Effector memory CD8-positive, alpha-beta T cell (primary cell): ENCODE measurements at regions not wholly inside any gene's neighbourhood (a gene's known extent, or its start where the extent isn't known, plus 50 kb on each side); places are given as distances from the start of the nearest gene placed in this dataset.

Experiments
- ATAC-seq: fragments of 150-1000 bp; cut with Tn5 transposase; replicated peaks from 2 replicates; pipeline ENCODE4 v1.10.0; 2021; ENCODE audit warnings: mild to moderate bottlenecking, moderate library complexity
- DNase-seq, 3 experiments: peaks; one replicate each; pipeline ENCODE4 v3.0.0; 2021
- H3K27ac Mint-ChIP-seq, 2 donors: one replicate each; pipeline ENCODE4 v1.8.0; 2022; ENCODE audit warnings: mild to moderate bottlenecking in 2 of 2, mixed read lengths in 2 of 2, moderate library complexity in 2 of 2
- H3K27me3 Mint-ChIP-seq, 2 donors: one replicate each; pipeline ENCODE4 v1.8.0; 2022; ENCODE audit warnings: mixed read lengths in 2 of 2
- H3K36me3 Mint-ChIP-seq: one replicate; pipeline ENCODE4 v1.8.0; 2022; ENCODE audit warnings: mild to moderate bottlenecking, moderate library complexity, mixed read lengths; ENCODE audit not compliant: insufficient read depth
- H3K4me1 Mint-ChIP-seq, 2 donors: one replicate each; pipeline ENCODE4 v1.8.0; 2022; ENCODE audit warnings: low read depth in 2 of 2, mixed read lengths in 2 of 2
- H3K4me3 Mint-ChIP-seq, 2 donors: one replicate each; pipeline ENCODE4 v1.8.0; 2022; ENCODE audit warnings: mild to moderate bottlenecking in 2 of 2, mixed read lengths in 2 of 2, moderate library complexity in 2 of 2
- H3K9me3 Mint-ChIP-seq, 2 donors: one replicate each; pipeline ENCODE4 v1.8.0; 2022; ENCODE audit warnings: mixed read lengths in 2 of 2

DNA sequence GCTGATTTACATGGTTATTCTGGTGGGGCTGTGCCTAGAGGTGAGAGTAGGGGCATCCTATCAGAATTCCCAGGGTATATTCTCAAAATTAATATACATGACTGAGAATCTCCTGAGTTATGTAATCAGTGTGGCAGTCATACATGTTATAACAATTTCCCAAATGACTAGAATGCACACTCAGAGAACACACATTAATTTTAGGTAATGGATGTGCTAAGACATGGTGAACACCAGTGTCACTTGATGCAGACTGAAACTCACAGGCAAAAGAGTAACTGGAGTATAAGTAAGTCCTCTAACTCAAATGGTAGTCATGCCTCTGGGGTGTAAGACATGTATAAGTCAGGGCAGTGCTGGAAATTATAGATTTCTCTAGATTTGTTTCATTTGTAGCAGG, 1198.4 kb upstream of the CITED2 start:
- no peak for ATAC-seq
- H3K9me3 Mint-ChIP-seq: no peaks in the 10 kb centered on the region
- no peak overlapping the region for H3K27ac Mint-ChIP-seq
- DNase-seq: no peak
- H3K4me1 Mint-ChIP-seq: no peaks in the 10 kb centered on the region
- H3K36me3 Mint-ChIP-seq: no peaks in the 10 kb centered on the region
- peaks cover 6 to 19% of the 10 kb centered on the region in 2 donors for H3K27me3 Mint-ChIP-seq
- no peak overlapping the region for H3K4me3 Mint-ChIP-seq

DNA sequence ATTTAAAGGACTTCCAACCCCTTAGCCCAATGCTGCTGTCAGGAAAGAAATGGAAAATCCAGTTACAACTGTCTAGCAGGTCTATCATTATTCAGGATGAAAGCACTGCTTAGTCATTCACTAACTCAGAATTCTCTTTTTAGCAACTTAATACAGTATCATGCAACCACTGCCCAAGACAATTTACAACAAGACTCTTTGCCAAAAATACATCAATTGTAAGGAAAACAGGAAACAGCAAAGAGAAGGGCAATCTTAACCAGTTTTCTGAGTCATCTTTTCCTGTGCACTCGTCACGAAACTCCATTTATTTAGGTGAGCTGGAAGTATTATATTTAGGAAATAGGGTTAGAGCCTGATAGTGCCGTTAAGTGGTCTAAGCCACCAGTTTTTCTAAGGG, 1197.7 kb upstream of the CITED2 start:
- Mint-ChIP-seq H3K4me3 (no peak overlapping the region), H3K4me1 (no peaks in the 10 kb centered on the region), H3K27ac (no peak overlapping the region), H3K9me3 (no peaks in the 10 kb centered on the region), H3K36me3 (no peaks in the 10 kb centered on the region), H3K27me3 (peaks cover 6 to 19% of the 10 kb centered on the region in 2 donors)
- ATAC-seq (no peak), DNase-seq (no peak)

DNA sequence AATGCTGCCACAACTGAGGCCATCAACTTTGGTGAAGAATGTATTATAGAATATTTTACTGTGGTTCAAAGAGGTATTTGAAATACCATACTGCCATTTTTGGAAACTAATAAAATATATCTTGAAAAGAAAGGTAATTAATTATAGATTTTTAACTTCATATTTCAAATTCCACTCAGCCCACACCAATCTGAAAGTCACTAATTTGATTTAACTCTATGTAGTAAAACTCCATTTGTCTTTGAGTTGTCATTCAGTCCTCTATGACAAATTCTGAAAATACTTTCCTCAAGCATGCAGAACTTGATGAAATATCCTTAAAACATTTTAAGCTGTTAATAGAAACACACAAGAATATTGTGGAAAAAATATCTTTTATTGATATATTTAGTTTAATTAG, 1196.7 kb upstream of the CITED2 start:
- no peak for ATAC-seq
- Mint-ChIP-seq H3K4me3 (no peak overlapping the region), H3K36me3 (no peaks in the 10 kb centered on the region), H3K27me3 (peaks cover 6 to 10% of the 10 kb centered on the region in 2 donors), H3K4me1 (no peaks in the 10 kb centered on the region), H3K9me3 (no peaks in the 10 kb centered on the region), H3K27ac (no peak overlapping the region)
- no peak for DNase-seq

DNA sequence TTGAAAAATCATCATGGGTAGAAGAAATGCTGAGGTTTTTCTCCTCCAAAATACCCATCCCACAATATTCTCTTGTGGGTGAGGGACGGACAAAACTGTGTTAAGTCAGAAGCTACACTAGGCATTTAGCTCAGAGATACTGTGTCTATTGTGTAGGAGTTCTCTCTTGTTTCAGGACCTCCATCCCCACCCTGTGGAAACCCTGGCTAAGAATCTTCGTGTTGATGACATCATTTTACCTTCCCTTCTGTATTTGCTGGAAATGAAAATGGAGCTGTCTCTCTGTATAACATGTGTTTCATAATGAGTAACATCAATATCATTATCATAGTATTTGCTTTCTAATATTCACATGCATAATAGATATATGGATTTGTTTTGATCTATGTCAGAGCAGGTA, 1193.0 kb upstream of the CITED2 start:
- Mint-ChIP-seq H3K36me3 (no peaks in the 10 kb centered on the region), H3K4me1 (no peaks in the 10 kb centered on the region), H3K4me3 (no peak overlapping the region), H3K9me3 (no peaks in the 10 kb centered on the region), H3K27me3 (peaks cover 6 to 10% of the 10 kb centered on the region in 2 donors), H3K27ac (no peak overlapping the region)
- ATAC-seq (no peak), DNase-seq (no peak)

DNA sequence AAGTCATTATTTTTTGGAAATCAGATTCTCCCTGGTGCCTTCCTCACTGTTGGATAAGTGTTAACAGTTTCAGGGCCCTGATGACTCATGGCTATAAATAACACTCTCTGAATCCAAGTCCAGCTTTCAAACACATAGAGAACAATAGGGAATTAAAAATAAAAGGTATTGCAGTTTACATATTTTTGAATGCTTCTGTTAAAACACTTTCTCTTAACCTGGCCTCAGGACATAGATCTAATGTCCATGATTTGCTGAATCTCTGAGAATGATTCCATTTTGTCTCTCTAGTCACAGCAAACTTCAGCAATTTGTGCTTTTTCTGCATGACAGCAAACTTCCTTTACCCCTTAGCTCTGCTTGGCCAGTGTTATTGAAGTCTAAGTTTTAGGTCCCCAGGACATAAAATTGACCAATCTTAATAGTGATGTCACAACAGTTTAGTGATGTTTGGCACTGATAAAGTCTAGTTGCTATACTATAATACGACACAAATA, 1192.4 kb upstream of the CITED2 start:
- DNase-seq (no peak), ATAC-seq (no peak)
- Mint-ChIP-seq H3K4me1 (no peaks in the 10 kb centered on the region), H3K27me3 (peaks cover 6 to 10% of the 10 kb centered on the region in 2 donors), H3K4me3 (no peak overlapping the region), H3K27ac (no peak overlapping the region), H3K9me3 (no peaks in the 10 kb centered on the region), H3K36me3 (no peaks in the 10 kb centered on the region)

DNA sequence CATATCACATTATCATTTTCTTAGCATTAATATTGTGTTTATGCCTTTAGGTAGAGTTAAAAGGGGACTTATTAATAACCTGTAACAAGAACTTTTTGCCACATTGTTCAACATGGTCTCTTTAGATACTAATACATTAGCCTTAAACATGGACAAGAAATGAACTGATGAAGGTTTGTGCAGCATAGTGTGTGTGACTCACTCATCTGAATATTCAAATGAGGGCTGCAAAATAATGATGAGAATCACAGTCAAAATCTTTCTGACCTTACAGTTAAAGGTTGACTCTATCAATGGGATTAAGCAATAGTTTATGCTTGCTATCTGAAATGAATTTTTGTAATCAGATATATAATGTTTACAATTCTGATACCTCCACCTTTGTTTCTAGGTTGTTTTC, 1189.3 kb upstream of the CITED2 start:
- Mint-ChIP-seq H3K4me3 (no peak overlapping the region), H3K27me3 (no peaks in the 10 kb centered on the region), H3K4me1 (no peaks in the 10 kb centered on the region), H3K36me3 (no peaks in the 10 kb centered on the region), H3K9me3 (no peaks in the 10 kb centered on the region), H3K27ac (no peak overlapping the region)
- ATAC-seq (no peak), DNase-seq (no peak)

DNA sequence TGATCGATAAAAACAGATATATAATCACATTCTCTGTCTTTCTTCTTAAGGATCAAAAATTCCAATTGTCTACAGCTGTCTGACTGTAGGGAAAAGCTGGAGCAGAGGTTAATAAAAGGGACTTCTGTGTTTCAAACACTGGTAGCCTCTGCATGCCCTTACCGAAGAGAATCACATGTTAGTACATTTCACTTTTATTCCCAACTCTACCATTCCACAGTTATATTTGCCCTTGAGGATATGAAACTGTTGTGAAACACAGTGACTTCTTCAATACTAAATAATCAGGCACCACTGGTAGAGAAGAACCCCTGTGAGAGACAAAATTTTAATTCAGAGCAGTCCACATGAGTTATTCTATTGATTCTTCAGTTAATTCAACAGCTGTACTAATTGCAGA, 1187.3 kb upstream of the CITED2 start:
- Mint-ChIP-seq H3K4me1 (no peaks in the 10 kb centered on the region), H3K9me3 (no peaks in the 10 kb centered on the region), H3K4me3 (no peak overlapping the region), H3K27ac (no peak overlapping the region), H3K36me3 (no peaks in the 10 kb centered on the region), H3K27me3 (no peaks in the 10 kb centered on the region)
- no peak for ATAC-seq
- no peak for DNase-seq

DNA sequence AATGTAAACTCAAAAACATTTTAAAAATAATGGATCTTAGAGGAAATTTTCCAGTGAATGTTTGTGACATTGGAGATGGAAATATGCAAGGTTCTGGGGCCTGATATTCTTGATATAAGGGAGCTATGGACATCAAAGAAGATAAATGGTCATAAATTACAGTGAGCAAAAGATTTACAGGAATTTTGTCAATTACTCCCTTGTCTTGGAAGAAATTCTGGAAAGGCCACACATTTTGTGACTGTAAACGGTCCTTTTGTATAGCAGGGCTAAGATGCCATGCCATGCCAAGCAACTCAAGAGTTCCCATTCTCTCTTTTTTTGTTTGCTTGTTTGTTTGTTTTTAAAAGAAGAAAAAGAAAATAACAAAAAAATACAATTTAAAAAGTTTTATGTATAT, 1186.2 kb upstream of the CITED2 start:
- no peaks in the 10 kb centered on the region for H3K36me3 Mint-ChIP-seq
- ATAC-seq: no peak
- H3K27me3 Mint-ChIP-seq: no peaks in the 10 kb centered on the region
- H3K9me3 Mint-ChIP-seq: no peaks in the 10 kb centered on the region
- no peak overlapping the region for H3K4me3 Mint-ChIP-seq
- no peaks in the 10 kb centered on the region for H3K4me1 Mint-ChIP-seq
- H3K27ac Mint-ChIP-seq: no peak overlapping the region
- no peak for DNase-seq

DNA sequence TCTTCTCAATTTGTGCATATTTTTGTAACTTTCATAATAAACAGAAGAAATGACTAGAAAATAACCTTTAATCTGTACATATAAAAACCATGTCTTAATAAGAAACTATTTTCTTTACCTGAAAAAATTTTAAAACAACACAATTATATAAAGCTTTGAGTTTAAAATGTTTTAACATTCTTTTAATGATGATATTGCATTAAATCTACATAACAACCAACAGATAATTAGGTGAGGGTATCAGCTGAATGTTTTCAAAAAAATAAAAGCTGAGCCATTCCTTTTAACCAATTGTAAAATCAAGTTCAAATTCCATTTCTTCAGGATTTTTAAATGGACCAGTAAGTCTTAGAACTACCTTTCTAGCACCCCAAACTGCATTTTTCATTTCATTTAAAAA, 1185.0 kb upstream of the CITED2 start:
- H3K4me1 Mint-ChIP-seq: no peaks in the 10 kb centered on the region
- H3K27me3 Mint-ChIP-seq: no peaks in the 10 kb centered on the region
- ATAC-seq (no peak), DNase-seq (no peak)
- H3K27ac Mint-ChIP-seq: no peak overlapping the region
- H3K4me3 Mint-ChIP-seq: no peak overlapping the region
- no peaks in the 10 kb centered on the region for H3K36me3 Mint-ChIP-seq
- no peaks in the 10 kb centered on the region for H3K9me3 Mint-ChIP-seq

DNA sequence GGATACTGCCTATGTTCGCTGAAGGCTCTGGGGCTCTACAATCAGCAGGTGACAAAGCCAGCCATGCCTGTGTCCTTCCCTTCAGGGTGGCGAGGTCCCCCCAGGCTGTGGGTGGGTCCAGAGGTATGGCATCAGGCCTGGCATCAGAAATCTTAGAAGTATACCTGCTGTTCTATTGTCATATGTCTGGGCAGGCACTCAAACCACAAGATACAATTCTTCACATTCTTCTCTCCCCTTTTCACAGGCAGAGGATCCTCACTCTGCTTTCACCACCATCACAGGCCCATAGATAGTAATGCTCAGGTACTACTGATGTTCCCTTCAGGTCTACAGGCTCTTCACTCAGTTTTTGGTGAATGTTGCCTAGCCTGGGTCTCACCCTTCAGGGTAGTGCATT, 1180.0 kb upstream of the CITED2 start:
- no peaks in the 10 kb centered on the region for H3K36me3 Mint-ChIP-seq
- no peaks in the 10 kb centered on the region for H3K4me1 Mint-ChIP-seq
- DNase-seq (no peak), ATAC-seq (no peak)
- H3K9me3 Mint-ChIP-seq: no peaks in the 10 kb centered on the region
- no peaks in the 10 kb centered on the region for H3K27me3 Mint-ChIP-seq
- no peak overlapping the region for H3K4me3 Mint-ChIP-seq
- no peak overlapping the region for H3K27ac Mint-ChIP-seq

DNA sequence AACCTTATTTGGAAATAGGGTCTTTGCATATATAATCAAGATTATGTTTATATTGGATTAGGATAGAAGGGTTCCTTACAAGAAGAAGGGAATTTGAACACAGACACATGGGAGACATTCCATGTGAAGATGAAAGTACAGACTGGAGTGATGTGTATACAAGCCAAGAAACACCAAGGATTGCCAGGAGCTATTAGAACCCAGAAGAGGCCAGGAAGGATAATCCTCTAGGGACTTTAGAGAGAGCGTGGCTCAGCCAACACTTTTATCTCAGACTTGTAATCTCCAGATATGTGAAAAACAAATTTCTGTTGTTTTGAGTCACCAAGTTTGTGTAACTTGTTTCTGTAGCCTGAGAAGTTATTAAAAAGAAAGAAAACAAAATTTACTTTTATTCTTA, 1173.9 kb upstream of the CITED2 start:
- no peaks in the 10 kb centered on the region for H3K4me1 Mint-ChIP-seq
- no peaks in the 10 kb centered on the region for H3K36me3 Mint-ChIP-seq
- no peaks in the 10 kb centered on the region for H3K9me3 Mint-ChIP-seq

DNA sequence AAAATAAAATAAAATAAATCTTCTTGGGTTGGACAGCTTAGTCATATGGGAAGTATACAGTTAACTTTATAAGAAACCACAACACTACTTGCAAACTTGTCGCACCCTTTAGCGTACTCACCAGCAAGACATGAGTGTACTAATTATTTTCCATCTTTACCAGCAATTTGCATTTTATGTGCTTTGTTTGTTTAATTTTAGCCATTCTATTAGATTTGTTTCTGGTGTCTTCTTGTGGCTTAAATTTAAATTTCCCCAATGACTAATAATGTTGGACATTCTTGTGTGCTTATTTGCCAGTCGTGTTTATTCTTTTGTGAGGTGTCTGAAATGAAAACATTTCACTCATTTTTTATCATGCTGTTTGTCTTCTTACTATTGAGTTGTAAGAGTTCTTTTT, 1172.2 kb upstream of the CITED2 start:
- Mint-ChIP-seq H3K27ac (no peak overlapping the region), H3K4me3 (no peak overlapping the region), H3K4me1 (no peaks in the 10 kb centered on the region), H3K36me3 (no peaks in the 10 kb centered on the region), H3K9me3 (no peaks in the 10 kb centered on the region), H3K27me3 (no peaks in the 10 kb centered on the region)
- ATAC-seq: no peak
- DNase-seq: no peak

More for the DNA sequence above, 1173.9 kb upstream of the CITED2 start:
- Mint-ChIP-seq H3K27me3 (no peaks in the 10 kb centered on the region), H3K4me3 (no peak overlapping the region), H3K27ac (no peak overlapping the region)
- ATAC-seq (no peak), DNase-seq (no peak)

DNA sequence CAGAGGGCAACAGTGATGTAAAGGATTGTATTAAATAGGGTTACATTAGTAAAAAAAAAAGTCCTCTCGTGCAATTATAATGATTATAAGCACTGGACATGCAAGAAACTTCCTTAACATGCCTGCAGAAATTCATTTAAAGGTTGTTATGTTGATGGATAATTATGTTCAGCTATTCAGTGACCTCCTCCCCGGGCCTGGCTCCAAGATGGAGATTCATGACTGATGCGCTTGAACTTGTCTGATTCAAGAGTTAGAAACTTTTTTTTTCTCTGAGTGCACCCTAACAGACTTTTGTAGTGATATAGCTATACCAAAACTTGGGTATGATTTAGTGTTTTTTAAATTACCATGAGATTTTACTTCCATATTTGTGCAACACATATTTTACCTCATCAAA, 1170.0 kb upstream of the CITED2 start:
- no peak for ATAC-seq
- H3K27ac Mint-ChIP-seq: no peak overlapping the region
- no peaks in the 10 kb centered on the region for H3K4me1 Mint-ChIP-seq
- no peak for DNase-seq
- no peak overlapping the region for H3K4me3 Mint-ChIP-seq
- no peaks in the 10 kb centered on the region for H3K36me3 Mint-ChIP-seq
- H3K27me3 Mint-ChIP-seq: no peaks in the 10 kb centered on the region
- H3K9me3 Mint-ChIP-seq: no peaks in the 10 kb centered on the region

DNA sequence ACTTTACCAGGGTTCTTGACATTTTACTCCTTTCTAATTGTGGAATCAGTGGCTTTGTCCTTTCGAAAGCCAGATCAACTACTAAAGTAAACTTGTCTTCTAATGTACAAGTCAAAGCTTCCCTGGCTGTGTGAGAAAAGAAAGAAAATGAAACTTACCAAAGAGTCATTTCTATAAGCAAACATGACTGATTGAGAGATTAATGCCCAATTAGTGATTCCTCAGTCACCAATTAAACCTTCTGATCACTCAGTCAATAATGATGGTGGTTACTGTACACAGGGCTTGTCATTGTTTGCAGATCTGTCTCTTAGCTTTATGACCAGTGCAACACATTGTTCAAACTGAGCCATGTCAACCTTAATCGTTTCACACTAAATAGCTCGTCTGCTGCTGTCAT, 1168.4 kb upstream of the CITED2 start:
- Mint-ChIP-seq H3K4me3 (no peak overlapping the region), H3K4me1 (no peaks in the 10 kb centered on the region), H3K27me3 (no peaks in the 10 kb centered on the region), H3K27ac (no peak overlapping the region), H3K36me3 (no peaks in the 10 kb centered on the region), H3K9me3 (no peaks in the 10 kb centered on the region)
- no peak for DNase-seq
- ATAC-seq: no peak

DNA sequence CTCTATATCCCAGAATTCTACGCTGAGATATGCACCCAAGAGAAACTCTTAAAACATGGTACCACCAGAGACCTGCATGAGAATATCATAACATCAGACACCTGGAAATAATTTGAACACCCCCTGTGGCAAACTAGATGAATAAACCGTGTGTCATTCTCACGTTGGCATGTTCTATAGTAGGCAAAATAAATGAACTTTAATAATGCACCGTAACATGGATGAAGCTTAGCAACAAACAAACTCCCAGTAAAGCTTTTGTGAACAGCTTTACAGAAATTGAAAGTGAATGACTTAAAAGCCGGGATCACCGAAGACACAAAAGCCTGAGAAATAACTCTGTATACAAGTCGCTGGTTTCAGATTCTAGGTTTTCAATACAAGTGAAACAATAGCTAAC, 1166.8 kb upstream of the CITED2 start:
- H3K4me1 Mint-ChIP-seq: no peaks in the 10 kb centered on the region
- H3K27me3 Mint-ChIP-seq: no peaks in the 10 kb centered on the region
- H3K9me3 Mint-ChIP-seq: no peaks in the 10 kb centered on the region
- H3K36me3 Mint-ChIP-seq: no peaks in the 10 kb centered on the region
- H3K4me3 Mint-ChIP-seq: no peak overlapping the region
- no peak for ATAC-seq
- no peak overlapping the region for H3K27ac Mint-ChIP-seq
- no peak for DNase-seq
